ENCODE measurements at regions not wholly inside any gene's neighbourhood (a gene's known extent, or its start where the extent isn't known, plus 50 kb on each side); places are given as distances from the start of the nearest gene placed in this dataset.

DNA sequence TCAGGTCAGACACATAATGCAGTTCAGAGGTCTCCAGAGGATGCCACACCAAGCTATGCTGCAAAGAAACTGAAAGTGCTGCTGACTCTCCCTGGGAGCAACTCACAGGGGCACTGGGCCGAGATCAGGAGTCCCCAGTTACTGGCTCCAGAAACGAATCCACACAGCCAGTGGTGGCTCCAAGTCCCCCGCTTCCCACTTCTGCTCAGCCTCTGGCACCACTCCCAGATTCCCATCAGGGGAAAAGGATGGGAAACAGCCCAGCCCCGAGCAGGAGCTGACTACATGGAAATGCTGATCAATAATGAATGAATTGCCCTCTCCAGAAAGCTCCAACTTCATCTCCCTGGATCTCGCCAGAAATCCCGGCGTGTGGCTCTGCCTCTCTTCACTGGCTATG, 62.3 kb upstream of the CDH5 start:
- no peak for DNase-seq (ENCODE audit: low read depth)
- TF ChIP-seq, protein P1, sequence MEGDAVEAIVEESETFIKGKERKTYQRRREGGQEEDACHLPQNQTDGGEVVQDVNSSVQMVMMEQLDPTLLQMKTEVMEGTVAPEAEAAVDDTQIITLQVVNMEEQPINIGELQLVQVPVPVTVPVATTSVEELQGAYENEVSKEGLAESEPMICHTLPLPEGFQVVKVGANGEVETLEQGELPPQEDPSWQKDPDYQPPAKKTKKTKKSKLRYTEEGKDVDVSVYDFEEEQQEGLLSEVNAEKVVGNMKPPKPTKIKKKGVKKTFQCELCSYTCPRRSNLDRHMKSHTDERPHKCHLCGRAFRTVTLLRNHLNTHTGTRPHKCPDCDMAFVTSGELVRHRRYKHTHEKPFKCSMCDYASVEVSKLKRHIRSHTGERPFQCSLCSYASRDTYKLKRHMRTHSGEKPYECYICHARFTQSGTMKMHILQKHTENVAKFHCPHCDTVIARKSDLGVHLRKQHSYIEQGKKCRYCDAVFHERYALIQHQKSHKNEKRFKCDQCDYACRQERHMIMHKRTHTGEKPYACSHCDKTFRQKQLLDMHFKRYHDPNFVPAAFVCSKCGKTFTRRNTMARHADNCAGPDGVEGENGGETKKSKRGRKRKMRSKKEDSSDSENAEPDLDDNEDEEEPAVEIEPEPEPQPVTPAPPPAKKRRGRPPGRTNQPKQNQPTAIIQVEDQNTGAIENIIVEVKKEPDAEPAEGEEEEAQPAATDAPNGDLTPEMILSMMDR (conservative IDR thresholded peaks at IDR 0.05; ENCODE audit: low read depth, low read length) = no peak
- no peak overlapping the region for H3K4me3 ChIP-seq (ENCODE audit: low read depth, low read length)

DNA sequence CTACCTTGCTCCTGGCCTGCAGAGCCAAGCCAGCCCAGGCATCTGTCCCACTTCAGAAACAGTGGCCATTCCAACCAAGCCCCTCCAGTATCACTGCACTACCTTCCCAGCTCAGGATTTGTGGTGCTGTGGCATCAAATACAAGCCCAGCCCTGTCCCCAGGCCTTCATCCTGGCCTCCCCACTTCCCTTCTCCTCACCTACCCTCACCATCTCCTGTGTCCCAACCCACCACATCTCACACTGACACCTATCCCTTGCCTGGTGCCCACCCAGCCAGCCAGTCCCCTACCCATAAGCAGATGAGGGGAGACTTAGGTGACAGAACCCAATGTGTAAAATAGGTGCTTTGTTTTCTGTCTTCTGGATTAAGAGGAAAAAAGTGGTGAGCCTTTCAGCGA, 66.0 kb upstream of the CDH5 start:
- H3K4me3 ChIP-seq (ENCODE audit: low read depth, low read length) = no peak overlapping the region
- DNase-seq (ENCODE audit: low read depth) = no peak
- TF ChIP-seq, protein P1 (conservative IDR thresholded peaks at IDR 0.05; ENCODE audit: low read depth, low read length) = no peak

DNA sequence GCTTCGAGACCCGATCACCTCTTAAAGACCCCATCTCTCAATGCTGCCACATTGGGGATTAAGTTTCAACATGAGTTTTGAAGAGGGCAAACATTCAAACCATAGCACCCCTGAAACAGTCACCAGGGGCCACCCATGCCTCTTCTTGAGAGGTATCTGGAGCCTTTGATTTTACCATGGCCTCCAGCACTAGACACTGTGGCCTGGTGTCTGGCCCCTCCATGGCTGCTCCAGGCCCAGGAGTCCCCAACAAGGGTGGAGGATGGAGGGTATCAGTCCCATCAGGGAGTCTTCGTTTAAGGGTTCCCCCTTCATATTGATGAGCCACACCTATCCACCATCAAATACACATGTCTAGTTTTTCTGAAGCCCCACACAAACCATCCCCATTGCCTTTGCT, 66.5 kb upstream of the CDH5 start:
- DNase-seq (ENCODE audit: low read depth) = no peak
- TF ChIP-seq, protein P1 (conservative IDR thresholded peaks at IDR 0.05; ENCODE audit: low read depth, low read length) = no peak
- H3K4me3 ChIP-seq (ENCODE audit: low read depth, low read length) = no peak overlapping the region

DNA sequence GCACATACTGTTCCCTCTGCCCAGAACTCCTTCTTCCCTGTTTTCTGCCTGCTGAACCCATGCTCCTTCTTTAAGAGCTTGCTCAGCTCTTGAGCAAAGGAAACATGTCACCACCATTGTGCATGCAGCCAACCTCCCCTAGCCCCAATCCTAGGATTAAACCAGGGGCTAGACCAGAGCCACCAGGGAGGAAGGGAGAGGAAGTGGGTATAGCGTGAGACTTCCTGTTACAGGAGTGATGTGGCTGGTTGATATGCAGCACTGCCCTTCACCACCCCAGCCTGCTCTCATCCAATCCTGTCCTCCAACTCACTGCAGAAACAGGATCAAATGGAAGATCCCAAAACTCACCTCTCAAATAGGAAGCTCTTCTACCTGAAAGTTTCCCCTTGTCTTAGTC, 67.1 kb upstream of the CDH5 start:
- TF ChIP-seq, protein P1 (conservative IDR thresholded peaks at IDR 0.05; ENCODE audit: low read depth, low read length) = no peak
- no peak for DNase-seq (ENCODE audit: low read depth)

DNA sequence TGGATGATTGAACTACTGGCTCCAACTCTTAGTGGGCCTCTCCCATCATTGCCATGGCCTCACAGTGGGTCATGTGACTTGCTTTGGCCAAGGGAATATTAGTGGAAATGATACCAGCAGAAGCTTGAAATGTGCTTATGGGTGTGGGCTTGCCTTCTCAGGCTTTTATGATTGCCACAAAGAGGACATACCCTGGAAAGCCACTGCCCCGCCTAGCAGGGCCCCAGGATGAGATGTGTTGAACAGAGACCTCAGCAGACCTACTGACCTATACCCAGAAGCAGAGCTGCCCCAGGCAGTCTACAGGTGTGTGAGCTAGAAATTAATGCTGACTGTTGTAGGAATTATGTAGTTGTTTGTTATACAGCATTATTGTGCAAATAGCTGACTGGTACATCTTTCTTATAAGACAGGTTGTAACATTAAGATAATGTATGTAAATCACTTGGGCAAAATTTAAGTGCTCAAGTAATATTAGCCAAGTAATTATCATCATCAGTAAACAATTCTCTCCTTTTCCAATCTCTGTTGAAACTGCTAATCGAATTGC, 67.8 kb upstream of the CDH5 start:
- no peak for DNase-seq (ENCODE audit: low read depth)
- no peak overlapping the region for H3K4me3 ChIP-seq (ENCODE audit: low read depth, low read length)
- TF ChIP-seq, protein P1 (conservative IDR thresholded peaks at IDR 0.05; ENCODE audit: low read depth, low read length) = no peak

More for the DNA sequence above, 67.1 kb upstream of the CDH5 start:
- H3K4me3 ChIP-seq (ENCODE audit: low read depth, low read length) = no peak overlapping the region

DNA sequence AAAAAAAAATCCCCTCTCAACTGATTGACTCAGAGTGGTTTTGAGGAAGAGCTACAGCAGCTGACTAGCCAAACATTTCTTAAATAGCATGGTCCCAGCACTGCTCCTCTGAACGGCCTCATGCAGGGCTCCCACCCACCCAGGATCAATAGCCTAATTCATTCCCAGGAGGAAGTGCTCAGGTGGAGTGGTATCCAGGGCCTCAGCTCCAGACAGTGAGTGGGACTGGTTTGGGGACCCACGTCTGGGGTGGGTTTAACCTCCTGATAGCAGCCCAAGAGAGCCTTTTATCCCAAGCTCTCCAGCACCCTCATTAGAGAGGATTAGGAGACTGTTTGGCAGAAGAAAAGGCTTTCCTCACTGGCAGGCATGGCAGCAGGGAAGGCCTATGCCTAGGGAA, 68.5 kb upstream of the CDH5 start:
- H3K4me3 ChIP-seq (ENCODE audit: low read depth, low read length) = no peak overlapping the region
- TF ChIP-seq, protein P1 (conservative IDR thresholded peaks at IDR 0.05; ENCODE audit: low read depth, low read length) = no peak
- DNase-seq (ENCODE audit: low read depth) = no peak

DNA sequence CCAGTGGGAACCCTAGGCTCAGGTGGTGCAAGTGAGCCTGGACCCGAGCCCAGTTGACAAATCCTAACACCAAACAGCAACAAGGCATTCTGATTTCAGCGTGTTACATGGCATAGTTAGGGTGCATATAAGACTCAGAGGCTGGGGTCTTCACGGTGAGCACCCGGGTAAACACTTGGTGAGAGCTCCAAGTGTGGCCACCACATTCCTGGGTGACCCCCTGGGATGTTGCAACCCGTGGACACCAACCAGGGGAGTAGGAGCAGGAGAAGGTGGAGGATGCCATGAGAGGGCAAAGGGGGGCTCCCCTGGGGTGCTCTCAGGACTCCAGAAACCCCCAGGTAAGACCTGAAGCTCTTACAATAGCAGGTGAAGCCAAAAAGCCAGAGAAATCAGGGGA, 69.9 kb upstream of the CDH5 start:
- no peak overlapping the region for H3K4me3 ChIP-seq (ENCODE audit: low read depth, low read length)
- TF ChIP-seq, protein P1 (conservative IDR thresholded peaks at IDR 0.05; ENCODE audit: low read depth, low read length) = no peak
- DNase-seq (ENCODE audit: low read depth) = no peak

Measured in choroid plexus epithelial cell (primary cell).